Endothelial cell of umbilical vein (primary cell): ENCODE measurements at regions not wholly inside any gene's neighbourhood (a gene's known extent, or its start where the extent isn't known, plus 50 kb on each side); places are given as distances from the start of the nearest gene placed in this dataset.

Experiments
- BruUV-seq: library from RNA; stranded (reverse); fragments of 400-500 nt; replicated peaks from 2 replicates; lab custom pipeline; 2021; lab: Mats Ljungman, UMichigan
- CTCF ChIA-PET: fragments of 300-600, 350-600 bp; sonication (Branson Sonifier 250); formaldehyde crosslinking; loops from one replicate; lab custom pipeline; 2021; ENCODE audit warnings: antibody characterized with exemption, inconsistent platforms; lab: Charles Lee
- POLR2A ChIA-PET: fragments of 300-600, 350-600 bp; sonication (Branson Sonifier 250); formaldehyde crosslinking; loops from one replicate; lab custom pipeline; 2021; ENCODE audit warnings: antibody characterized with exemption, inconsistent platforms; lab: Charles Lee
- DNase-seq: peaks from one replicate; pipeline ENCODE4 v3.0.0-alpha.2; 2011; ENCODE audit warnings: low read depth, low spot score
- FAIRE-seq: peaks from 2 replicates; lab custom pipeline; 2011; peaks lifted over from hg19 to GRCh38; lab: Jason Lieb, UNC
- H2AFZ ChIP-seq: 2 replicates; pipeline ENCODE4 v1.6.0; 2012; ENCODE audit warnings: low read depth, low read length, control low read depth, inconsistent platforms
- H3K27ac ChIP-seq: 2 replicates; pipeline ENCODE4 v1.5.1; 2011; ENCODE audit warnings: low read depth, mild to moderate bottlenecking, control low read depth, low read length, moderate library complexity; ENCODE audit not compliant: insufficient read depth
- H3K27me3 ChIP-seq, 2 experiments: 2 replicates each; pipeline versions ENCODE4 v1.6.0 to v1.6.1; 2011; ENCODE audit warnings: low read length in 2 of 2, mixed read lengths in 1 of 2; ENCODE audit not compliant: control insufficient read depth in 2 of 2, insufficient read depth in 2 of 2
- H3K36me3 ChIP-seq, 2 experiments: 2 replicates in 1 of 2; 3 replicates in 1 of 2; pipeline ENCODE4 v1.5.1; 2011; ENCODE audit warnings: low read length in 2 of 2, mild to moderate bottlenecking in 1 of 2, moderate library complexity in 1 of 2; ENCODE audit not compliant: control insufficient read depth in 2 of 2, insufficient read depth in 2 of 2; ENCODE audit errors: extremely low read depth in 1 of 2
- H3K4me1 ChIP-seq: 3 replicates; pipeline ENCODE4 v1.5.1; 2011; ENCODE audit warnings: mild to moderate bottlenecking, low read length; ENCODE audit not compliant: control insufficient read depth, insufficient read depth; ENCODE audit errors: extremely low read depth
- H3K4me2 ChIP-seq: 2 replicates; pipeline ENCODE4 v1.6.1; 2011; ENCODE audit warnings: low read length, control low read depth, mixed read lengths; ENCODE audit not compliant: insufficient read depth
- H3K4me3 ChIP-seq, 3 experiments: fragments of 200-600 bp in 1 of 3; sonication (generic), shearing (Covaris generic) in 1 of 3; replicated peaks in 1 of 3; 2 replicates each; pipeline ENCODE4 v1.5.1; 2011 to 2016; ENCODE audit warnings: control low read depth in 3 of 3, low read length in 3 of 3, mild to moderate bottlenecking in 2 of 3, inconsistent platforms in 1 of 3, low read depth in 1 of 3, moderate library complexity in 1 of 3; ENCODE audit not compliant: insufficient read depth in 1 of 3
- H3K79me2 ChIP-seq: 2 replicates; pipeline ENCODE4 v1.6.0; 2012; ENCODE audit warnings: low read length, inconsistent platforms; ENCODE audit not compliant: control insufficient read depth, insufficient read depth
- H3K9ac ChIP-seq: replicated peaks from 2 replicates; pipeline ENCODE3; 2011; ENCODE audit warnings: low read length, control low read depth; ENCODE audit not compliant: insufficient read depth; ENCODE audit errors: extremely low read depth
- H3K9me1 ChIP-seq: replicated peaks from 3 replicates; pipeline ENCODE4 v1.6.0; 2011; ENCODE audit warnings: mild to moderate bottlenecking, low read length; ENCODE audit not compliant: control insufficient read depth, insufficient read depth; ENCODE audit errors: extremely low read depth
- H3K9me3 ChIP-seq: replicated peaks from 2 replicates; pipeline ENCODE4 v1.5.1; 2012; ENCODE audit warnings: low read length, inconsistent platforms; ENCODE audit not compliant: control insufficient read depth, insufficient read depth
- H4K20me1 ChIP-seq: replicated peaks from 2 replicates; pipeline ENCODE3; 2011; ENCODE audit warnings: mild to moderate bottlenecking, low read length; ENCODE audit not compliant: control insufficient read depth, insufficient read depth; ENCODE audit errors: extremely low read depth
- EZH2 ChIP-seq: IDR thresholded peaks from 2 replicates; pipeline ENCODE4 v1.6.1; 2012; ENCODE audit warnings: borderline replicate concordance, low read depth, mild to moderate bottlenecking, moderate library complexity, low read length, inconsistent platforms; ENCODE audit not compliant: severe bottlenecking
- GATA2 ChIP-seq: IDR thresholded peaks from 2 replicates; pipeline ENCODE4 v1.7.0; 2011; ENCODE audit warnings: low read depth, mild to moderate bottlenecking, moderate library complexity, mixed read lengths, low read length; ENCODE audit not compliant: insufficient read length, insufficient read depth
- JUN ChIP-seq: IDR thresholded peaks from 2 replicates; pipeline ENCODE4 v1.6.1; 2011; ENCODE audit warnings: borderline replicate concordance, low read depth; ENCODE audit not compliant: insufficient read length, insufficient read depth
- MYC ChIP-seq: IDR thresholded peaks from one replicate; pipeline ENCODE4 v1.6.1; 2011; ENCODE audit warnings: mild to moderate bottlenecking, low read depth, low read length
- POLR2A ChIP-seq: IDR thresholded peaks from 2 replicates; pipeline ENCODE4 v1.6.1; 2012; ENCODE audit warnings: low read depth, mild to moderate bottlenecking, control low read depth, low read length
- dilution Hi-C: fragments of 300-500 bp; cut with MboI; formaldehyde crosslinking; loops from one replicate; pipeline ENCODE4 v1.15.0; 2019; ENCODE audit warnings: low sequenced_read_pairs; ENCODE audit not compliant: extremely low pct_ligation_motif_present
- intact Hi-C: fragments of 100-400 bp; cut with micrococcal nuclease; formaldehyde crosslinking; loops from one replicate; pipeline ENCODE4 v1.10.0; 2022
- TF ChIP-seq, protein P1 (sequence below): IDR thresholded peaks from 2 replicates; pipeline ENCODE4 v1.6.1; 2011; ENCODE audit not compliant: insufficient read depth, insufficient read length
- TF ChIP-seq, protein P2 (sequence below), 2 donors: IDR thresholded peaks; 1 replicate in 1 of 2; 2 replicates in 1 of 2; pipeline ENCODE4 v1.5.1; 2011; ENCODE audit warnings: low read length in 2 of 2, mild to moderate bottlenecking in 2 of 2, moderate library complexity in 2 of 2, control low read depth in 1 of 2, inconsistent platforms in 1 of 2, low read depth in 1 of 2; ENCODE audit not compliant: insufficient read depth in 1 of 2; ENCODE audit errors: extremely low read depth in 1 of 2

DNA sequence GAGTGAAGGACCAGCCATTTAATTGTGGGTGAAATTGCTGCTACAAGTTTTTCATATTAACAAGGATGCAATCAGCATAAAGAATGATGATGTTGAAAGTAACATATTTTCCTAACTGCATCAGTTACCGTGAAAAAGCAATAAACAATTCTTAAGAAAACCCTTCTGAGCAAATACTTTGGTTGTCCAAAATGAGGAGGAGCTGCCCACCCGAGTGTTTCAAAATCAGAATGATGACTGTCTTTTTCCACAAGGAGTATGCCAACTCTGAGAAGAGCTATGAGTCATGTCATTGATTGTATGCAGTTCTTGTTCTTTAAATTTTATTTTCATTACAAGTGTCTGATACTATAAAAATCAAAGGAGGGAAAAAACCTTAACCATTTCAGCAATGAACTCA lies 470.5 kb downstream of the COL12A1 start:
- H3K27ac ChIP-seq = no peak overlapping the region
- H3K4me1 ChIP-seq = no peaks in the 10 kb centered on the region
- H3K9ac ChIP-seq = no peak overlapping the region
- no peaks in the 10 kb centered on the region for H3K36me3 ChIP-seq
- H2AFZ ChIP-seq = no peak overlapping the region
- H3K9me1 ChIP-seq = no peaks in the 10 kb centered on the region
- no peaks in the 10 kb centered on the region for H4K20me1 ChIP-seq
- H3K4me3 ChIP-seq = no peak overlapping the region
- H3K27me3 ChIP-seq = no peaks in the 10 kb centered on the region
- TF ChIP-seq JUN (no peak), POLR2A (no peak), GATA2 (no peak)
- TF ChIP-seq, protein P1, sequence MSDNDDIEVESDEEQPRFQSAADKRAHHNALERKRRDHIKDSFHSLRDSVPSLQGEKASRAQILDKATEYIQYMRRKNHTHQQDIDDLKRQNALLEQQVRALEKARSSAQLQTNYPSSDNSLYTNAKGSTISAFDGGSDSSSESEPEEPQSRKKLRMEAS = no peak
- H3K79me2 ChIP-seq = no peaks in the 10 kb centered on the region
- intact Hi-C loops = no loop called here
- no peaks in the 10 kb centered on the region for H3K9me3 ChIP-seq
- FAIRE-seq (no peak), DNase-seq (peak; percentile 65)
- ChIA-PET CTCF (no interaction called here), POLR2A (no interaction called here)
- dilution Hi-C loops = no loop called here
- no TSS peak for BruUV-seq
- H3K4me2 ChIP-seq = no peak overlapping the region

- DNase-seq (no peak), FAIRE-seq (no peak)
- H3K4me3 ChIP-seq = no peak overlapping the region
- TF ChIP-seq MYC (no peak), EZH2 (no peak), GATA2 (no peak)
- TF ChIP-seq, protein P1 = no peak
- TF ChIP-seq, protein P2, sequence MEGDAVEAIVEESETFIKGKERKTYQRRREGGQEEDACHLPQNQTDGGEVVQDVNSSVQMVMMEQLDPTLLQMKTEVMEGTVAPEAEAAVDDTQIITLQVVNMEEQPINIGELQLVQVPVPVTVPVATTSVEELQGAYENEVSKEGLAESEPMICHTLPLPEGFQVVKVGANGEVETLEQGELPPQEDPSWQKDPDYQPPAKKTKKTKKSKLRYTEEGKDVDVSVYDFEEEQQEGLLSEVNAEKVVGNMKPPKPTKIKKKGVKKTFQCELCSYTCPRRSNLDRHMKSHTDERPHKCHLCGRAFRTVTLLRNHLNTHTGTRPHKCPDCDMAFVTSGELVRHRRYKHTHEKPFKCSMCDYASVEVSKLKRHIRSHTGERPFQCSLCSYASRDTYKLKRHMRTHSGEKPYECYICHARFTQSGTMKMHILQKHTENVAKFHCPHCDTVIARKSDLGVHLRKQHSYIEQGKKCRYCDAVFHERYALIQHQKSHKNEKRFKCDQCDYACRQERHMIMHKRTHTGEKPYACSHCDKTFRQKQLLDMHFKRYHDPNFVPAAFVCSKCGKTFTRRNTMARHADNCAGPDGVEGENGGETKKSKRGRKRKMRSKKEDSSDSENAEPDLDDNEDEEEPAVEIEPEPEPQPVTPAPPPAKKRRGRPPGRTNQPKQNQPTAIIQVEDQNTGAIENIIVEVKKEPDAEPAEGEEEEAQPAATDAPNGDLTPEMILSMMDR (IDR thresholded peaks at IDR 0.05; ENCODE audit: extremely low read depth in 1 of 2, insufficient read depth in 1 of 2, low read depth in 1 of 2, low read length in 2 of 2) = no peak
- H3K4me2 ChIP-seq = no peak overlapping the region
- no TSS peak for BruUV-seq
- intact Hi-C loops = no loop called here
- no peaks in the 10 kb centered on the region for H3K36me3 ChIP-seq
- H4K20me1 ChIP-seq = no peaks in the 10 kb centered on the region
- H2AFZ ChIP-seq = no peak overlapping the region
- H3K79me2 ChIP-seq = no peaks in the 10 kb centered on the region
- no peak overlapping the region for H3K9ac ChIP-seq
- no peak overlapping the region for H3K27ac ChIP-seq
- no peaks in the 10 kb centered on the region for H3K9me3 ChIP-seq
- H3K27me3 ChIP-seq = no peaks in the 10 kb centered on the region
- H3K4me1 ChIP-seq = no peaks in the 10 kb centered on the region
- dilution Hi-C loops = no loop called here
- H3K9me1 ChIP-seq = no peaks in the 10 kb centered on the region
- POLR2A ChIA-PET = interaction anchor here (0.6 kb wide), 1 partner anchor 187 kb away, joined by 7 read pairs; no protein-coding TSS in a partner anchor
- CTCF ChIA-PET = no interaction called here
These were observed 471.0 kb downstream of the COL12A1 start for GRCh38 chr6:74734901-74735300.
